Keratinocyte (primary cell): ENCODE measurements at regions not wholly inside any gene's neighbourhood (a gene's known extent, or its start where the extent isn't known, plus 50 kb on each side); places are given as distances from the start of the nearest gene placed in this dataset.
"Not testable (repeated sequence)": the region's sequence is repeated elsewhere in the genome, so short reads cannot be mapped to it uniquely, and the experiment has no call there.

Experiments used
- DNase-seq: peaks from one replicate; pipeline ENCODE4 v3.0.0-alpha.2; 2011; ENCODE audit warnings: low read depth, missing footprints, low spot score
- FAIRE-seq: peaks from 2 replicates; lab custom pipeline; 2011; peaks lifted over from hg19 to GRCh38; lab: Jason Lieb, UNC
- H2AFZ ChIP-seq: 2 replicates; pipeline ENCODE4 v1.6.0; 2012; ENCODE audit warnings: low read length, control low read depth, inconsistent platforms; ENCODE audit not compliant: control insufficient read depth
- H3K27ac ChIP-seq: 2 replicates; pipeline ENCODE4 v1.5.1; 2011; ENCODE audit warnings: low read length; ENCODE audit not compliant: control insufficient read depth, insufficient read depth
- H3K27me3 ChIP-seq: 3 replicates; pipeline ENCODE4 v1.6.0; 2011; ENCODE audit warnings: low read length; ENCODE audit not compliant: control insufficient read depth, insufficient read depth; ENCODE audit errors: extremely low read depth
- H3K36me3 ChIP-seq, 2 experiments: 2 replicates in 1 of 2; 3 replicates in 1 of 2; pipeline ENCODE4 v1.5.1; 2011; ENCODE audit warnings: low read length in 2 of 2, mild to moderate bottlenecking in 1 of 2; ENCODE audit not compliant: control insufficient read depth in 2 of 2, insufficient read depth in 2 of 2; ENCODE audit errors: extremely low read depth in 1 of 2
- H3K4me1 ChIP-seq: 3 replicates; pipeline ENCODE4 v1.5.1; 2011; ENCODE audit warnings: low read length; ENCODE audit not compliant: control insufficient read depth, insufficient read depth; ENCODE audit errors: extremely low read depth
- H3K4me2 ChIP-seq: 3 replicates; pipeline ENCODE4 v1.6.0; 2011; ENCODE audit warnings: low read depth, low read length; ENCODE audit not compliant: control insufficient read depth, insufficient read depth; ENCODE audit errors: extremely low read depth
- H3K4me3 ChIP-seq, 3 experiments: fragments of 200-600 bp in 1 of 3; sonication (generic) in 1 of 3; 2 replicates in 2 of 3; 3 replicates in 1 of 3; pipeline ENCODE4 v1.5.1; 2011 to 2016; ENCODE audit warnings: low read length in 3 of 3, mild to moderate bottlenecking in 3 of 3, control low read depth in 2 of 3, inconsistent platforms in 1 of 3, low read depth in 1 of 3, mixed read lengths in 1 of 3, mixed run types in 1 of 3, moderate library complexity in 1 of 3; ENCODE audit not compliant: control insufficient read depth in 2 of 3, insufficient read depth in 2 of 3; ENCODE audit errors: extremely low read depth in 1 of 3
- H3K79me2 ChIP-seq: 2 replicates; pipeline ENCODE4 v1.6.0; 2012; ENCODE audit warnings: low read length; ENCODE audit not compliant: control insufficient read depth, insufficient read depth
- H3K9ac ChIP-seq: 3 replicates; pipeline ENCODE4 v1.6.0; 2011; ENCODE audit warnings: low read length; ENCODE audit not compliant: control insufficient read depth, insufficient read depth; ENCODE audit errors: extremely low read depth
- H3K9me1 ChIP-seq: 3 replicates; pipeline ENCODE4 v1.6.0; 2011; ENCODE audit warnings: low read length; ENCODE audit not compliant: control insufficient read depth, insufficient read depth; ENCODE audit errors: extremely low read depth
- H3K9me3 ChIP-seq: 2 replicates; pipeline ENCODE4 v1.5.1; 2012; ENCODE audit warnings: low read depth, low read length; ENCODE audit not compliant: control insufficient read depth
- H4K20me1 ChIP-seq: 3 replicates; pipeline ENCODE4 v1.6.0; 2011; ENCODE audit warnings: low read length; ENCODE audit not compliant: control insufficient read depth, insufficient read depth; ENCODE audit errors: extremely low read depth
- EZH2 ChIP-seq: IDR thresholded peaks from one replicate; pipeline ENCODE4 v1.6.1; 2012; ENCODE audit warnings: inconsistent platforms, mild to moderate bottlenecking, low read length, moderate library complexity
- dilution Hi-C: fragments of 300-500 bp; cut with MboI; formaldehyde crosslinking; loops from one replicate; pipeline ENCODE4 v1.7.0; 2020; ENCODE audit warnings: low sequenced_read_pairs; ENCODE audit not compliant: extremely low pct_ligation_motif_present
- TF ChIP-seq, protein P1 (sequence below), 3 experiments: IDR thresholded peaks in 1 of 3; conservative IDR thresholded peaks in 1 of 3; optimal IDR thresholded peaks in 1 of 3; 2 replicates in 2 of 3; 3 replicates in 1 of 3; pipeline versions ENCODE3 to v1.5.1; 2011; ENCODE audit warnings: low read length in 3 of 3, mild to moderate bottlenecking in 3 of 3, moderate library complexity in 2 of 3, control low read depth in 1 of 3, inconsistent platforms in 1 of 3; ENCODE audit not compliant: insufficient read depth in 2 of 3; ENCODE audit errors: extremely low read depth in 1 of 3

DNA sequence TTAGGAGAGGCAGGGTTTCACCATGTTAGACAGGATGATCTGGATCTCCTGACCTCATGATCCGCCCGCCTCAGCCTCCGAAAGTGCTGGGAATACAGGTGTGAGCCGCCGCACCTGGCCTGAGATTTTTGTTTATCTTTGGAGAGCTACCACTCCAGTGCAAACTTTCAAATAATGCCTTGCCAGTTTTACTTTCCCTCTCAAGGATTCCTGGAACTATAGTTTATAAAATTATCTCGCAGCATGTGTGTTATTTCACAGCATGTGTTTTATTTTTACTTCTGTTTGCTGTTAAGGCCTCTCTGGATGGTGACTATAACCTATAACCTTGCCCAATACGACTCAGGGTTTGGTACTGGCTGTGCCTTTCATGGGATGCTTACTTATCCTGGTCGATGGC lies 458.0 kb upstream of the NDN start:
- H3K36me3 ChIP-seq, H3K27ac ChIP-seq, H4K20me1 ChIP-seq, H3K4me3 ChIP-seq, FAIRE-seq, H3K79me2 ChIP-seq, H3K9ac ChIP-seq, H2AFZ ChIP-seq, H3K9me1 ChIP-seq, H3K4me2 ChIP-seq, H3K27me3 ChIP-seq, H3K9me3 ChIP-seq, DNase-seq, H3K4me1 ChIP-seq, dilution Hi-C loops: not testable (repeated sequence)

- FAIRE-seq (no peak), DNase-seq (no peak)
- Histone ChIP-seq H3K9me3 (no peaks in the 10 kb centered on the region), H3K79me2 (no peaks in the 10 kb centered on the region), H3K27me3 (no peaks in the 10 kb centered on the region), H3K9ac (no peak overlapping the region), H3K36me3 (no peaks in the 10 kb centered on the region), H3K4me2 (no peak overlapping the region), H3K9me1 (no peaks in the 10 kb centered on the region), H3K27ac (no peak overlapping the region), H3K4me3 (no peak overlapping the region), H3K4me1 (no peaks in the 10 kb centered on the region), H4K20me1 (no peaks in the 10 kb centered on the region), H2AFZ (no peak overlapping the region)
- TF ChIP-seq, protein P1, sequence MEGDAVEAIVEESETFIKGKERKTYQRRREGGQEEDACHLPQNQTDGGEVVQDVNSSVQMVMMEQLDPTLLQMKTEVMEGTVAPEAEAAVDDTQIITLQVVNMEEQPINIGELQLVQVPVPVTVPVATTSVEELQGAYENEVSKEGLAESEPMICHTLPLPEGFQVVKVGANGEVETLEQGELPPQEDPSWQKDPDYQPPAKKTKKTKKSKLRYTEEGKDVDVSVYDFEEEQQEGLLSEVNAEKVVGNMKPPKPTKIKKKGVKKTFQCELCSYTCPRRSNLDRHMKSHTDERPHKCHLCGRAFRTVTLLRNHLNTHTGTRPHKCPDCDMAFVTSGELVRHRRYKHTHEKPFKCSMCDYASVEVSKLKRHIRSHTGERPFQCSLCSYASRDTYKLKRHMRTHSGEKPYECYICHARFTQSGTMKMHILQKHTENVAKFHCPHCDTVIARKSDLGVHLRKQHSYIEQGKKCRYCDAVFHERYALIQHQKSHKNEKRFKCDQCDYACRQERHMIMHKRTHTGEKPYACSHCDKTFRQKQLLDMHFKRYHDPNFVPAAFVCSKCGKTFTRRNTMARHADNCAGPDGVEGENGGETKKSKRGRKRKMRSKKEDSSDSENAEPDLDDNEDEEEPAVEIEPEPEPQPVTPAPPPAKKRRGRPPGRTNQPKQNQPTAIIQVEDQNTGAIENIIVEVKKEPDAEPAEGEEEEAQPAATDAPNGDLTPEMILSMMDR (optimal IDR thresholded peaks at IDR 0.05 in 1 of 3, IDR thresholded peaks at IDR 0.05 in 1 of 3, conservative IDR thresholded peaks at IDR 0.05 in 1 of 3; ENCODE audit: extremely low read depth in 1 of 3, insufficient read depth in 2 of 3, low read length in 3 of 3), result no peak
- no peak for TF ChIP-seq EZH2
- dilution Hi-C loops, result no loop called here
These were observed 459.1 kb upstream of the NDN start for GRCh38 chr15:24146251-24146650.

DNA sequence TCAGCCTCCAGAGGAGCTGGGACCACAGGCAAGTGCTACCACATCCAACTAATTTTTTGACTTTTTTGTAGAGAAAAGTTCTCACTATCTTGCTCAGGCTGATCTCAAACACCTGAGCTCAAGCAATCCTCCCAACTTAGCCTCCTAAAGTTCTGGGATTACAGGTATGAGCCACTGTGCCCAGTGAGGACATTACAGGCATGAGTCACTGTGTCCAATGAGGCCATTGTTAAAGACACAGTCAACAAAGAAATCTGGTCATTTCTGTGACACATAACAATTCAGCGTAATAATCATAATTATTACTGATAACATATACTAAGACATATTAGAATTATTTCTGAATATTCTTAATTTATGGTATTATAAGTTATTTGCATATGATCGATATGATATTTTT lies 463.4 kb upstream of the NDN start:
- no peak for DNase-seq
- no peak for FAIRE-seq

GRCh38 chr15:24158306-24158705 lies 471.2 kb upstream of the NDN start:
- H3K9me3 ChIP-seq, DNase-seq, H3K9ac ChIP-seq, H3K79me2 ChIP-seq, H3K4me3 ChIP-seq, H2AFZ ChIP-seq, H3K27me3 ChIP-seq, H3K4me1 ChIP-seq, H3K4me2 ChIP-seq, H3K9me1 ChIP-seq, H3K27ac ChIP-seq, H3K36me3 ChIP-seq, H4K20me1 ChIP-seq, dilution Hi-C loops, FAIRE-seq: not testable (repeated sequence)

More for the DNA sequence above, 463.4 kb upstream of the NDN start:
- no peak for TF ChIP-seq EZH2
- TF ChIP-seq, protein P1 (optimal IDR thresholded peaks at IDR 0.05 in 1 of 3, IDR thresholded peaks at IDR 0.05 in 1 of 3, conservative IDR thresholded peaks at IDR 0.05 in 1 of 3; ENCODE audit: extremely low read depth in 1 of 3, insufficient read depth in 2 of 3, low read length in 3 of 3), result no peak
- H3K36me3 ChIP-seq, result no peaks in the 10 kb centered on the region
- no peaks in the 10 kb centered on the region for H4K20me1 ChIP-seq
- H3K9ac ChIP-seq, result no peak overlapping the region
- no peak overlapping the region for H3K4me2 ChIP-seq
- H3K27ac ChIP-seq, result no peak overlapping the region
- H3K9me1 ChIP-seq, result no peaks in the 10 kb centered on the region
- no peaks in the 10 kb centered on the region for H3K79me2 ChIP-seq
- no peak overlapping the region for H2AFZ ChIP-seq
- no peaks in the 10 kb centered on the region for H3K4me1 ChIP-seq
- dilution Hi-C loops, result no loop called here
- H3K4me3 ChIP-seq, result no peak overlapping the region
- no peaks in the 10 kb centered on the region for H3K27me3 ChIP-seq
- H3K9me3 ChIP-seq, result no peaks in the 10 kb centered on the region
